Peyer's patch (tissue), 4 donors: ENCODE measurements at regions not wholly inside any gene's neighbourhood (a gene's known extent, or its start where the extent isn't known, plus 50 kb on each side); places are given as distances from the start of the nearest gene placed in this dataset.

Experiments
- DNase-seq, 3 donors: peaks; one replicate each; pipeline ENCODE4 v3.0.0-alpha.2; 2017 to 2019
- H3K27ac ChIP-seq, 4 donors: fragments of 200-600 bp; sonication (generic); one replicate each; pipeline ENCODE4 v1.5.1; 2016 to 2019
- H3K27me3 ChIP-seq, 2 donors: fragments of 200-600 bp; sonication (generic); one replicate each; pipeline ENCODE4 v1.5.1; 2019
- H3K36me3 ChIP-seq, 3 donors: fragments of 200-600 bp; sonication (generic); one replicate each; pipeline ENCODE4 v1.5.1; 2016 to 2019
- H3K4me1 ChIP-seq, 4 donors: fragments of 200-600 bp; sonication (generic); one replicate each; pipeline ENCODE4 v1.5.1; 2016 to 2019
- H3K4me3 ChIP-seq, 4 donors: fragments of 200-600 bp; sonication (generic); 1 replicate in 3 of 4; 2 replicates in 1 of 4; pipeline ENCODE4 v1.5.1; 2016 to 2019; ENCODE audit warnings: mild to moderate bottlenecking in 1 of 4
- H3K9me3 ChIP-seq, 4 donors: fragments of 200-600 bp; sonication (generic); one replicate each; pipeline ENCODE4 v1.5.1; 2016 to 2019; ENCODE audit warnings: mild to moderate bottlenecking in 1 of 4
- CTCF ChIP-seq, 6 experiments: fragments of 450-650 bp in 4 of 6; fragments of 200-600 bp in 2 of 6; sonication (generic) in 1 of 6; IDR thresholded peaks; one replicate each; pipeline ENCODE4 v1.5.1; 2017 to 2019; ENCODE audit warnings: antibody characterized with exemption in 6 of 6, mild to moderate bottlenecking in 3 of 6, moderate library complexity in 1 of 6
- POLR2A ChIP-seq, 2 donors: fragments of 450-650 bp; IDR thresholded peaks; one replicate each; pipeline ENCODE4 v1.5.1; 2017; ENCODE audit warnings: antibody characterized with exemption in 2 of 2, mild to moderate bottlenecking in 2 of 2, moderate library complexity in 2 of 2

GRCh38 chr1:222062640-222063039 lies 320.8 kb upstream of the DUSP10 start:
- Histone ChIP-seq H3K4me3 (no peak overlapping the region), H3K9me3 (no peaks in the 10 kb centered on the region), H3K36me3 (no peaks in the 10 kb centered on the region), H3K27me3 (no peaks in the 10 kb centered on the region), H3K27ac (no peak overlapping the region), H3K4me1 (no peaks in the 10 kb centered on the region)
- DNase-seq, result no peak
- TF ChIP-seq CTCF (IDR thresholded peaks at IDR 0.05) (no peak), POLR2A (IDR thresholded peaks at IDR 0.05) (no peak)

GRCh38 chr1:222061711-222062359 lies 319.9 kb upstream of the DUSP10 start:
- Histone ChIP-seq H3K4me1 (no peaks in the 10 kb centered on the region), H3K36me3 (no peaks in the 10 kb centered on the region), H3K27me3 (no peaks in the 10 kb centered on the region), H3K27ac (no peak overlapping the region), H3K4me3 (no peak overlapping the region), H3K9me3 (no peaks in the 10 kb centered on the region)
- TF ChIP-seq POLR2A (IDR thresholded peaks at IDR 0.05) (no peak), CTCF (IDR thresholded peaks at IDR 0.05) (no peak)
- no peak for DNase-seq

- H3K27ac ChIP-seq, result no peak overlapping the region
- H3K27me3 ChIP-seq, result no peaks in the 10 kb centered on the region
- no peak overlapping the region for H3K4me3 ChIP-seq
- no peak for TF ChIP-seq POLR2A (IDR thresholded peaks at IDR 0.05)
- TF ChIP-seq CTCF (IDR thresholded peaks at IDR 0.05), result no peak
- H3K36me3 ChIP-seq, result no peaks in the 10 kb centered on the region
- H3K9me3 ChIP-seq, result no peaks in the 10 kb centered on the region
- no peak for DNase-seq
- no peaks in the 10 kb centered on the region for H3K4me1 ChIP-seq
Observed at GRCh38 chr1:222060210-222060916, 318.5 kb upstream of the DUSP10 start.

GRCh38 chr1:222058249-222058648 lies 316.4 kb upstream of the DUSP10 start:
- H3K27me3 ChIP-seq, result no peaks in the 10 kb centered on the region
- no peak overlapping the region for H3K4me3 ChIP-seq
- DNase-seq, result no peak
- no peaks in the 10 kb centered on the region for H3K9me3 ChIP-seq
- H3K36me3 ChIP-seq, result no peaks in the 10 kb centered on the region
- no peaks in the 10 kb centered on the region for H3K4me1 ChIP-seq
- TF ChIP-seq CTCF (IDR thresholded peaks at IDR 0.05) (no peak), POLR2A (IDR thresholded peaks at IDR 0.05) (no peak)
- no peak overlapping the region for H3K27ac ChIP-seq

- Histone ChIP-seq H3K27ac (no peak overlapping the region), H3K4me1 (no peaks in the 10 kb centered on the region), H3K9me3 (no peaks in the 10 kb centered on the region), H3K27me3 (no peaks in the 10 kb centered on the region), H3K36me3 (no peaks in the 10 kb centered on the region), H3K4me3 (no peak overlapping the region)
- TF ChIP-seq POLR2A (IDR thresholded peaks at IDR 0.05) (no peak), CTCF (IDR thresholded peaks at IDR 0.05) (no peak)
- no peak for DNase-seq
Observed at GRCh38 chr1:222057162-222057561, 315.3 kb upstream of the DUSP10 start.
